H9 (cell line): ENCODE measurements at regions not wholly inside any gene's neighbourhood (a gene's known extent, or its start where the extent isn't known, plus 50 kb on each side); places are given as distances from the start of the nearest gene placed in this dataset.

Experiments used
- DNase-seq: peaks from one replicate; pipeline ENCODE4 v3.0.0-alpha.2; 2017
- H2AFZ ChIP-seq: one replicate; pipeline ENCODE4 v1.6.1; 2013; ENCODE audit warnings: mild to moderate bottlenecking, low read length, control low read depth, moderate library complexity
- H2AK5ac ChIP-seq: 2 replicates; pipeline ENCODE4 v1.6.1; 2013; ENCODE audit warnings: low read length, control low read depth, mixed read lengths; ENCODE audit not compliant: insufficient read length
- H2BK120ac ChIP-seq: one replicate; pipeline ENCODE4 v1.6.1; 2013; ENCODE audit warnings: low read depth, mild to moderate bottlenecking, low read length, control low read depth, inconsistent platforms; ENCODE audit not compliant: poor library complexity, severe bottlenecking
- H2BK12ac ChIP-seq: 2 replicates; pipeline ENCODE4 v1.6.1; 2013; ENCODE audit warnings: low read length, control low read depth, mixed read lengths, low read depth; ENCODE audit not compliant: insufficient read length
- H2BK15ac ChIP-seq: 2 replicates; pipeline ENCODE4 v1.6.1; 2013; ENCODE audit warnings: low read depth, low read length, control low read depth
- H2BK20ac ChIP-seq: one replicate; pipeline ENCODE4 v1.6.1; 2013; ENCODE audit warnings: low read depth, mild to moderate bottlenecking, low read length, control low read depth, inconsistent platforms; ENCODE audit not compliant: poor library complexity, severe bottlenecking
- H2BK5ac ChIP-seq: 2 replicates; pipeline ENCODE4 v1.6.1; 2013; ENCODE audit warnings: low read length, control low read depth, mixed read lengths; ENCODE audit not compliant: insufficient read length
- H3K14ac ChIP-seq: 2 replicates; pipeline ENCODE4 v1.6.1; 2013; ENCODE audit warnings: low read length, control low read depth; ENCODE audit not compliant: insufficient read depth
- H3K18ac ChIP-seq: 2 replicates; pipeline ENCODE4 v1.6.1; 2013; ENCODE audit warnings: low read depth, mild to moderate bottlenecking, mixed read lengths, low read length, control low read depth; ENCODE audit not compliant: insufficient read length
- H3K23ac ChIP-seq: 2 replicates; pipeline ENCODE4 v1.6.1; 2013; ENCODE audit warnings: low read length, control low read depth, mixed read lengths, low read depth; ENCODE audit not compliant: insufficient read length
- H3K23me2 ChIP-seq: 2 replicates; pipeline ENCODE4 v1.6.1; 2013; ENCODE audit warnings: low read depth, mild to moderate bottlenecking, mixed read lengths, low read length, control low read depth; ENCODE audit not compliant: insufficient read length, poor library complexity, severe bottlenecking
- H3K27ac ChIP-seq: 2 replicates; pipeline ENCODE4 v1.5.1; 2013; ENCODE audit warnings: low read length, control low read depth, mixed read lengths, low read depth; ENCODE audit not compliant: insufficient read length
- H3K27me3 ChIP-seq: 2 replicates; pipeline ENCODE4 v1.6.1; 2013; ENCODE audit warnings: low read length, control low read depth, inconsistent platforms; ENCODE audit not compliant: insufficient read depth
- H3K4ac ChIP-seq: 2 replicates; pipeline ENCODE4 v1.6.1; 2013; ENCODE audit warnings: low read depth, mild to moderate bottlenecking, control low read depth, inconsistent platforms, low read length, moderate library complexity
- H3K4me1 ChIP-seq: 2 replicates; pipeline ENCODE4 v1.6.1; 2013; ENCODE audit warnings: low read length, control low read depth, inconsistent platforms; ENCODE audit not compliant: insufficient read depth
- H3K4me2 ChIP-seq: 2 replicates; pipeline ENCODE4 v1.6.1; 2013; ENCODE audit warnings: low read length, control low read depth, mixed read lengths; ENCODE audit not compliant: insufficient read length, insufficient read depth
- H3K56ac ChIP-seq: 2 replicates; pipeline ENCODE4 v1.6.1; 2013; ENCODE audit warnings: low read depth, mild to moderate bottlenecking, mixed read lengths, low read length, control low read depth; ENCODE audit not compliant: insufficient read length
- H3K79me1 ChIP-seq: 2 replicates; pipeline ENCODE4 v1.6.1; 2013; ENCODE audit warnings: low read depth, mild to moderate bottlenecking, moderate library complexity, low read length, control low read depth, inconsistent platforms; ENCODE audit not compliant: insufficient read depth, poor library complexity, severe bottlenecking
- H3K79me2 ChIP-seq: 2 replicates; pipeline ENCODE4 v1.6.1; 2013; ENCODE audit warnings: low read length, control low read depth, inconsistent platforms; ENCODE audit not compliant: insufficient read depth
- H3K9ac ChIP-seq: 2 replicates; pipeline ENCODE4 v1.6.1; 2013; ENCODE audit warnings: low read length, control low read depth, mixed read lengths; ENCODE audit not compliant: insufficient read length; ENCODE audit errors: extremely low read depth
- H3K9me3 ChIP-seq: one replicate; pipeline ENCODE4 v1.6.1; 2013; ENCODE audit warnings: low read depth, low read length, inconsistent platforms; ENCODE audit not compliant: control insufficient read depth
- H3T11ph ChIP-seq: one replicate; pipeline ENCODE4 v1.6.1; 2013; ENCODE audit warnings: mild to moderate bottlenecking, low read length, control low read depth, inconsistent platforms
- H4K20me1 ChIP-seq: one replicate; pipeline ENCODE4 v1.6.1; 2013; ENCODE audit not compliant: control insufficient read depth, insufficient read length, insufficient read depth
- H4K5ac ChIP-seq: 2 replicates; pipeline ENCODE4 v1.6.1; 2013; ENCODE audit warnings: low read depth, mild to moderate bottlenecking, mixed read lengths, low read length, control low read depth; ENCODE audit not compliant: insufficient read length
- H4K8ac ChIP-seq: replicated peaks from 2 replicates; pipeline ENCODE4 v1.6.1; 2013; ENCODE audit warnings: low read length, control low read depth, mixed read lengths, low read depth; ENCODE audit not compliant: insufficient read length
- H4K91ac ChIP-seq: 2 replicates; pipeline ENCODE4 v1.6.1; 2013; ENCODE audit warnings: low read depth, mild to moderate bottlenecking, moderate library complexity, mixed read lengths, low read length, control low read depth; ENCODE audit not compliant: insufficient read length
- H3K27ac Mint-ChIP-seq, 3 experiments: 2 replicates in 2 of 3; 3 replicates in 1 of 3; pipeline ENCODE4 v1.8.0; 2020 to 2021; ENCODE audit warnings: mixed read lengths in 3 of 3, mild to moderate bottlenecking in 1 of 3, moderate library complexity in 1 of 3
- H3K27me3 Mint-ChIP-seq: 2 replicates; pipeline ENCODE4 v1.8.0; 2021; ENCODE audit warnings: low read depth, mild to moderate bottlenecking, moderate library complexity, mixed read lengths
- H3K36me3 Mint-ChIP-seq, 3 experiments: 2 replicates in 2 of 3; 3 replicates in 1 of 3; pipeline ENCODE4 v1.8.0; 2020 to 2021; ENCODE audit warnings: low read depth in 3 of 3, mixed read lengths in 3 of 3; ENCODE audit not compliant: insufficient read depth in 1 of 3
- H3K4me1 Mint-ChIP-seq, 2 experiments: 2 replicates each; pipeline ENCODE4 v1.8.0; 2020; ENCODE audit warnings: mixed read lengths in 2 of 2
- H3K4me3 Mint-ChIP-seq, 2 experiments: 2 replicates in 1 of 2; 3 replicates in 1 of 2; pipeline ENCODE4 v1.8.0; 2020 to 2021; ENCODE audit warnings: mild to moderate bottlenecking in 2 of 2, mixed read lengths in 2 of 2, moderate library complexity in 1 of 2
- H3K9me3 Mint-ChIP-seq, 2 experiments: 2 replicates in 1 of 2; 3 replicates in 1 of 2; pipeline ENCODE4 v1.8.0; 2020; ENCODE audit warnings: mild to moderate bottlenecking in 2 of 2, mixed read lengths in 2 of 2, moderate library complexity in 1 of 2
- CTCF ChIP-seq: fragments of 200-600 bp; sonication (generic); conservative IDR thresholded peaks from 3 replicates; pipeline ENCODE4 v1.8.0; 2021; ENCODE audit warnings: antibody characterized with exemption, mild to moderate bottlenecking
- WGBS: extraction: QIAGEN DNeasy Blood & Tissue Kit; methylation state at CpG from one replicate; pipeline ENCODE4 v1.1.7; 2013; ENCODE audit warnings: missing lambda C conversion rate, low lambda C conversion rate, mixed read lengths; ENCODE audit not compliant: insufficient read length; ENCODE audit errors: extremely low coverage; 5-methylcytosine and 5-hydroxymethylcytosine counted together

GRCh38 chr3:102053375-102053989, 204.2 kb downstream of the NFKBIZ start:
- no peak overlapping the region for H2AFZ ChIP-seq
- no peak overlapping the region for H3K4me3 Mint-ChIP-seq

More at GRCh38 chr3:102053375-102053989, 204.2 kb downstream of the NFKBIZ start:
- Histone ChIP-seq H2BK5ac (no peak overlapping the region), H3K4ac (no peak overlapping the region), H3T11ph (no peak overlapping the region), H2BK15ac (no peak overlapping the region), H3K27ac (no peak overlapping the region), H2AK5ac (no peak overlapping the region), H4K20me1 (no peaks in the 10 kb centered on the region), H3K4me2 (no peak overlapping the region), H3K14ac (no peak overlapping the region), H3K4me1 (no peaks in the 10 kb centered on the region), H3K9ac (no peak overlapping the region), H3K18ac (no peak overlapping the region), H4K91ac (no peak overlapping the region), H2BK120ac (no peak overlapping the region), H2BK12ac (no peak overlapping the region), H3K23ac (no peak overlapping the region), H3K27me3 (no peaks in the 10 kb centered on the region), H3K9me3 (no peaks in the 10 kb centered on the region), H3K79me2 (no peaks in the 10 kb centered on the region), H3K23me2 (no peaks in the 10 kb centered on the region), H4K5ac (no peak overlapping the region), H2BK20ac (no peak overlapping the region), H3K79me1 (no peaks in the 10 kb centered on the region), H4K8ac (no peak overlapping the region), H3K56ac (no peak overlapping the region)
- peaks cover 3% of the 10 kb centered on the region for H3K27me3 Mint-ChIP-seq
- H3K36me3 Mint-ChIP-seq, result peaks cover 4 to 34% (median 7%) of the 10 kb centered on the region in 3 experiments; a peak in 5 of 7 replicates
- TF ChIP-seq CTCF, result no peak
- WGBS, result no CpG with 5 or more reads among the region's 4 CpGs
- H3K27ac Mint-ChIP-seq, result no peak overlapping the region
- peaks cover 24 to 32% of the 10 kb centered on the region in 2 experiments for H3K9me3 Mint-ChIP-seq
- DNase-seq, result no peak
- peaks cover 8% of the 10 kb centered on the region in 2 experiments for H3K4me1 Mint-ChIP-seq
